Vagina (tissue), 2 donors: ENCODE measurements at regions not wholly inside any gene's neighbourhood (a gene's known extent, or its start where the extent isn't known, plus 50 kb on each side); places are given as distances from the start of the nearest gene placed in this dataset.

ENCODE experiments used
- DNase-seq, 2 donors: peaks; one replicate each; pipeline ENCODE4 v3.0.0-alpha.2; 2017; ENCODE audit errors: extremely low spot score in 2 of 2
- H3K27ac ChIP-seq: fragments of 200-600 bp; sonication (generic); one replicate; pipeline ENCODE4 v1.5.1; 2019
- H3K27me3 ChIP-seq: fragments of 200-600 bp; sonication (generic); one replicate; pipeline ENCODE4 v1.5.1; 2019
- H3K36me3 ChIP-seq, 2 donors: fragments of 200-600 bp; sonication (generic); one replicate each; pipeline ENCODE4 v1.5.1; 2017 to 2019
- H3K4me1 ChIP-seq: fragments of 200-600 bp; sonication (generic); one replicate; pipeline ENCODE4 v1.5.1; 2019
- H3K4me3 ChIP-seq, 2 donors: fragments of 200-600 bp; sonication (generic); 1 replicate in 1 of 2; 2 replicates in 1 of 2; pipeline ENCODE4 v1.5.1; 2016 to 2019
- H3K9me3 ChIP-seq: fragments of 200-600 bp; sonication (generic); one replicate; pipeline ENCODE4 v1.5.1; 2019
- CTCF ChIP-seq, 3 experiments: fragments of 450-650 bp in 2 of 3; fragments of 200-600 bp in 1 of 3; sonication (generic) in 1 of 3; IDR thresholded peaks; one replicate each; pipeline ENCODE4 v1.5.1; 2017 to 2019; ENCODE audit warnings: antibody characterized with exemption in 3 of 3, mild to moderate bottlenecking in 2 of 3, moderate library complexity in 2 of 3
- POLR2A ChIP-seq, 2 donors: fragments of 450-650 bp; IDR thresholded peaks; one replicate each; pipeline ENCODE4 v1.6.1; 2017; ENCODE audit warnings: antibody characterized with exemption in 2 of 2, mild to moderate bottlenecking in 2 of 2, moderate library complexity in 2 of 2
- POLR2AphosphoS5 ChIP-seq, 2 donors: sonication (generic); formaldehyde crosslinking; IDR thresholded peaks; one replicate each; pipeline ENCODE4 v1.9.0; 2017; ENCODE audit warnings: antibody characterized with exemption in 2 of 2, mild to moderate bottlenecking in 2 of 2, low read depth in 1 of 2; ENCODE audit not compliant: insufficient read depth in 1 of 2
- intact Hi-C: fragments of 100-400 bp; cut with DNase I; formaldehyde crosslinking; loops from one replicate; pipeline ENCODE4 v1.15.1; 2023

GRCh38 chr15:98476559-98476958 lies 171.8 kb upstream of the IGF1R start:
- peaks cover 3% of the 10 kb centered on the region for H3K9me3 ChIP-seq
- H3K27me3 ChIP-seq: no peaks in the 10 kb centered on the region
- no peaks in the 10 kb centered on the region for H3K36me3 ChIP-seq
- no peak overlapping the region for H3K27ac ChIP-seq
- DNase-seq: no peak
- H3K4me1 ChIP-seq: no peaks in the 10 kb centered on the region
- TF ChIP-seq CTCF (IDR thresholded peaks at IDR 0.05) (no peak), POLR2AphosphoS5 (IDR thresholded peaks at IDR 0.05; ENCODE audit: insufficient read depth in 1 of 2, low read depth in 1 of 2) (no peak), POLR2A (IDR thresholded peaks at IDR 0.05) (no peak)
- H3K4me3 ChIP-seq: no peak overlapping the region
- intact Hi-C loops: no loop called here

- Histone ChIP-seq H3K27ac (no peak overlapping the region), H3K4me3 (no peak overlapping the region), H3K4me1 (no peaks in the 10 kb centered on the region), H3K9me3 (peaks cover 3% of the 10 kb centered on the region), H3K36me3 (no peaks in the 10 kb centered on the region), H3K27me3 (no peaks in the 10 kb centered on the region)
- intact Hi-C loops: no loop called here
- DNase-seq: no peak
- TF ChIP-seq POLR2AphosphoS5 (IDR thresholded peaks at IDR 0.05; ENCODE audit: insufficient read depth in 1 of 2, low read depth in 1 of 2) (no peak), CTCF (IDR thresholded peaks at IDR 0.05) (no peak), POLR2A (IDR thresholded peaks at IDR 0.05) (no peak)
Measured at GRCh38 chr15:98480844-98481243, 167.5 kb upstream of the IGF1R start.

DNA sequence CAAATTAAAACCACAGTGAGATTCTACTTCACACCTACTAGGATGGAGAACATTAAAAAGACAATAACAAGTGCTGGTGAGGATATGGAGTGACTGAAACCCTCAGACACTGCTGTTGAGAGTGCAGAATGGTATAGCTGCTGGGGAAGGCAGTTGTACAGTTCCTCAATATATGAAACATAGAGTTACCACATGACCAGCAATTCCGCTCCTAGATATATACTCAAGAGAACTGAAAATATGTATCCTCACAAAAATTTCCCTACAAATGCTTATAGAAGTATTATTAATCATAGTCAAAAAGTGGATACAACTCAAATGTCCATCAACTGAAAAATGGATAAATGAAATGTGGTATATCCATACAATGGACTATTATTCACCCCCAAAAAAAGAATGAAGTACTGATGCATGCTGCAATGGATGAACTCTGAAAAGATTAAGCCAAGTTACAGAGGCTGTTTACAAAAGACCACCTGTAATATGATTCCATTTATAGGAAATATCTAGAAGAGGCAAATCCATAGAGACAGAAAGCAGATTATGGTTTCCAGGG lies 164.7 kb upstream of the IGF1R start:
- H3K4me3 ChIP-seq: no peak overlapping the region
- no peaks in the 10 kb centered on the region for H3K9me3 ChIP-seq
- no peaks in the 10 kb centered on the region for H3K36me3 ChIP-seq
- no peaks in the 10 kb centered on the region for H3K27me3 ChIP-seq
- H3K4me1 ChIP-seq: no peaks in the 10 kb centered on the region
- TF ChIP-seq CTCF (IDR thresholded peaks at IDR 0.05) (no peak), POLR2AphosphoS5 (IDR thresholded peaks at IDR 0.05; ENCODE audit: insufficient read depth in 1 of 2, low read depth in 1 of 2) (no peak), POLR2A (IDR thresholded peaks at IDR 0.05) (no peak)
- no peak overlapping the region for H3K27ac ChIP-seq
- no peak for DNase-seq
- intact Hi-C loops: no loop called here

GRCh38 chr15:98484914-98485313 lies 163.4 kb upstream of the IGF1R start:
- Histone ChIP-seq H3K36me3 (no peaks in the 10 kb centered on the region), H3K4me1 (no peaks in the 10 kb centered on the region), H3K4me3 (no peak overlapping the region), H3K27ac (no peak overlapping the region), H3K9me3 (no peaks in the 10 kb centered on the region), H3K27me3 (no peaks in the 10 kb centered on the region)
- no peak for DNase-seq
- TF ChIP-seq POLR2A (IDR thresholded peaks at IDR 0.05): no peak
- TF ChIP-seq CTCF (IDR thresholded peaks at IDR 0.05): no peak
- TF ChIP-seq POLR2AphosphoS5 (IDR thresholded peaks at IDR 0.05; ENCODE audit: insufficient read depth in 1 of 2, low read depth in 1 of 2): no peak
- intact Hi-C loops: no loop called here

- no peaks in the 10 kb centered on the region for H3K27me3 ChIP-seq
- H3K9me3 ChIP-seq: no peaks in the 10 kb centered on the region
- DNase-seq: no peak
- H3K4me1 ChIP-seq: no peaks in the 10 kb centered on the region
- intact Hi-C loops: no loop called here
- no peak for TF ChIP-seq POLR2AphosphoS5 (IDR thresholded peaks at IDR 0.05; ENCODE audit: insufficient read depth in 1 of 2, low read depth in 1 of 2)
- TF ChIP-seq POLR2A (IDR thresholded peaks at IDR 0.05): no peak
- no peak for TF ChIP-seq CTCF (IDR thresholded peaks at IDR 0.05)
- H3K36me3 ChIP-seq: no peaks in the 10 kb centered on the region
- H3K27ac ChIP-seq: no peak overlapping the region
- H3K4me3 ChIP-seq: no peak overlapping the region
Measured at GRCh38 chr15:98485451-98485850, 162.9 kb upstream of the IGF1R start.
